NCI-H446 treated with DMSO at 0.1 percent for 48 hours (cell line): ENCODE measurements at regions not wholly inside any gene's neighbourhood (a gene's known extent, or its start where the extent isn't known, plus 50 kb on each side); places are given as distances from the start of the nearest gene placed in this dataset.

Experiments
- DNase-seq: peaks from one replicate; lab custom pipeline; 2025; lab: John Stamatoyannopoulos, UW

DNA sequence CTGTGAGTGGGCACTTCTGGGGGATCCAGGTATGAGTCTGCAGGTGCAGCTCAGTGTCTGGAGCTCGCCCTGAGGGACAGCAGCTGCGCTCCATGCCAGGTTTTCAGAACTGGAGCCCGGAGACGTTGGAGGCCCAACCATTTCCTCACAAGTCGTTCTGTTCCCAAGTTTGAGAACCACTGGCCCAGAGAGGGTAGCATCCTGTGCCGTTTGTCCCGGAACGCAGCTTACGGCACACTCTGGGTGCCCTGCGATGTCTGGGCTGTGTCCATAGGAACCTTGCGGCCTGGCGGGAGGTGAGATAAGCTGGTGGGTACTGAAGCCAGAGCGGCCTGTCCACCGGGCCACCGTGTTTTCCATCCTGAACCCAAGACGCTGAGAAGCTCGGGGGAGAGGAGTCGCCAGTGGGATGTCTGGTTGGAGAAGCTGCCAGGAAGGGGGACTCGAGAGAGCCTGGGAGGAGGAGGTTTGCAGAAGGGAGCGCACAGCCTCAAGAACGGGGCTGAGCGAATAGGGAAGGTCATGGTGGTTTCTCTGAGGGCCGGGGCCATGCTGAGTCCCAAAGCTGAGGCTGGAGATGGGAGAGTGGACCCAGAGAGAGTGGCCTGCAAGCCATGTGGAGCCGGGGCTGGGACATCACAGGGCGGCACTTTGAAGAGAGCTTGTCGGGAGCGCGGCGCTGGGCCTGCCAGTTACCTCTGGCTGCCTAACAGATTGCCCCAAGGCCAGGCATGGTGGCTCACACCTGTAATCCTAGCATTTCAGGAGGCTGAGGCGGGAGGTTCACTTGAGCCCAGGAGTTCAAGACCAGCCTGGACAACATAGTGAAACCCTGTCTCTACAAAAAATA, 211.0 kb upstream of the GSE1 start:
- DNase-seq = no peak

- DNase-seq = no peak
These were observed 210.0 kb upstream of the GSE1 start for GRCh38 chr16:85402910-85403692.

GRCh38 chr16:85403693-85404092, 209.4 kb upstream of the GSE1 start:
- no peak for DNase-seq

DNA sequence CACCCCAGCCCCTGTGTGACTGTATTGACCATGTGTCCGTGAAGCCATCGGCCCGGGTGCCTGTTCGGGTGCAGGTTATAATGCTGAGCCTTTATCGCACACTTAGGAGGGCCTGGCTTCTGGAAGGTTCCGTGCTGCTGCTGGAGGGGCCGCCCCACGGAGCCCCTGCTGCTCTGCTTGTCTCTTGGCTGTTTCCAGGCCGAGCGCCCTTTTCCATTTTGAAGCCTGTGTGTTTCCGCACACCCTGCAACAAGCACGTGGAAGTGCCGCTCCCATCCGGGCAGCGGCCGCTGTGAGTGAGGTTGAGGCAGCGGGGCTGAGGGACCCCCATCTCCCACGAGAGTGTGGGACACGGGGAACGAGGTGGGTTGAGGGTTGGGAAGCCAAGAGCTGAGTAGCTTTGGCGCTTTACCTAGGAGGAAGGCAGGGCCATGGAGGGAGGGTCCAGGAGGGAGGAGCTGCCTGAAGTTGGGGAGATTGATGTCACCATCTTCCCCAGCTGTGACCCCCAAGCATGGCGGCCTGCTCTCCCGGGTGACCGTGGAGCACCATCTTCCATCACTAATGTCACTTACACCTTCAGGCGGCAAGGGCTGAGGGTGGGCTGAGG, 200.1 kb upstream of the GSE1 start:
- DNase-seq = no peak

DNA sequence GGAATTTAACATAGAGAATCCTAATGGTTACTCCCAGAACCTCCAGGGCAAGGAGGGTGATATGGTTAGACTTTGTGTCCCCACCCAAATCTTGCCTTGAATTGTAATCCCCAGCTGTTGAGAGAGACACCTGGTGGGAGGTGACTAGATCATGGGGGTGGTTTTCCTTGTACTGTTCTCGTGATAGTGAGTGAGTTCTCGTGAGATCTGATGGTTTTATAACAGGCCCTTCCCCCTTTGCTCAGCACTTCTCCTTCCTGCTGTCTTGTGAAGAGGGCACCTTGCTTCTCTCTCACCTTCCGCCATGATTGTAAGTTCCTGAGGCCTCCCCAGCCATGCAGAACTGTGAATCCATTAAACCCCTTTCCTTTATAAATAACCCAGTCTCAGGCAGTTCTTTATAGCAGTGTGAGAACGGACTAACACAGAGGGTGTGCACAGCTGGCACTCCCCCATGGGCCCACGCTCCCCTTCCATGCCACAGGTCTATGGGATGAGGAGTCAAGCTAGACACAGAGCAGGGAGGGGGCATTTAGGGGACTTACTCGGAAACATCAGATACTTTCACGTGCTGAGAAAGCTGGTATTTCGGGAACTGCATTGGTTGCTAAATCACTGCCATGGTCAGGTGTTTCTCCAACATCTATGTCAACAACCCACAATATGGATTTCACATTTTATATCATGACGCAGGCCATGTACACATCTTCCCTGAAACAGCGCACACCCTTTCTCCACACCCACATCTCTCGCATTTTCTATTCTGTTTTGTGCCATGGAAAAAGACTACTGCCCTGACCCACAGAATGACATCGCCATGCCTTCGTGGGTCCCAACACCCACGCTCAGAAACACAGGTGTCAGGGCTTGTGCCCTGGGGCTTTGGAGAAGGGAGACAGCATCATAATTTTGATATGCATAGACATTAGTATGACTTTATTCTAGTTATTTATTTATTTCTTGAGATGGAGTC, 199.1 kb upstream of the GSE1 start:
- DNase-seq = no peak

DNA sequence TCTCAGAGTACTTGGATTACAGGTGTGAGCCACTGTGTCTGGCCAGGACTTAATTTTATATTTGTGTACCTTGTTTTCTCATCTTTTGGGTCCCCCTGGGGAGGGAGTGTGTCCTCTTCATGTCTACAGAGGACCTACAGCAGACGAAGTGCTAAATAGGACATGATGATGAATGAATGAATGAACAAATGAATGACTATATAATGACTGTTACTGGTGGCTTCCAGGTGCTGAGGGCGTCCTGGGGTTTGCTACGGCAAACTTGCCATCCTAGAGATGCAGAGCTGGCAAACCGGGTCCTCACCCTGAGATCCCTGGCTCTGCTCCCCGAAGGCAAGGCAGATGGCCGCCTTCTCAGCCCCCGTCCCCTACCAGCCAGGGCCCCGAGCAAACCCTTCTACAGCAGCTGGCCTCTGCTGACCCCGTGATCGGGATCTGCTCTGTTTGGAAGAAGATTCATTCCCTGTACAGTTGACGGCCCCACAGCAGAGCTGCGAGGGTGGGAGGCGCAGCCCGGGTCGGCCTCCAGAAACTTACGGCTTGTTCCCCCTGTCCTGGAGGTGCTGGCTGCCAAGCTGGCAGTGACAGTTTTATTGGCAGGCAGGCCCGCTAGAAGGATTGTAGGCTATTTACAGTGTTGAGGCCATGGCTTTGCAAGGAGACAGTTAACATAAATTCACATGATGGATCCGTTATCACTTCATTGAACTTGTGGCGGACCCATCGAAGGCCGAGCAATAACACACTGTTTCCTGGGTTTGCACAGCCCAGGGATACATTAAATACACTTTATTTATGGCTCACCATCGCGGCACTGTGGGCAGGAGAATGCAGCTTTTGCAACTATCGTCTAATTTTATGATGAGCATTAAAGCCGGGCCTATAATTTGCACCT, 197.7 kb upstream of the GSE1 start:
- DNase-seq = peak; percentile 56

DNA sequence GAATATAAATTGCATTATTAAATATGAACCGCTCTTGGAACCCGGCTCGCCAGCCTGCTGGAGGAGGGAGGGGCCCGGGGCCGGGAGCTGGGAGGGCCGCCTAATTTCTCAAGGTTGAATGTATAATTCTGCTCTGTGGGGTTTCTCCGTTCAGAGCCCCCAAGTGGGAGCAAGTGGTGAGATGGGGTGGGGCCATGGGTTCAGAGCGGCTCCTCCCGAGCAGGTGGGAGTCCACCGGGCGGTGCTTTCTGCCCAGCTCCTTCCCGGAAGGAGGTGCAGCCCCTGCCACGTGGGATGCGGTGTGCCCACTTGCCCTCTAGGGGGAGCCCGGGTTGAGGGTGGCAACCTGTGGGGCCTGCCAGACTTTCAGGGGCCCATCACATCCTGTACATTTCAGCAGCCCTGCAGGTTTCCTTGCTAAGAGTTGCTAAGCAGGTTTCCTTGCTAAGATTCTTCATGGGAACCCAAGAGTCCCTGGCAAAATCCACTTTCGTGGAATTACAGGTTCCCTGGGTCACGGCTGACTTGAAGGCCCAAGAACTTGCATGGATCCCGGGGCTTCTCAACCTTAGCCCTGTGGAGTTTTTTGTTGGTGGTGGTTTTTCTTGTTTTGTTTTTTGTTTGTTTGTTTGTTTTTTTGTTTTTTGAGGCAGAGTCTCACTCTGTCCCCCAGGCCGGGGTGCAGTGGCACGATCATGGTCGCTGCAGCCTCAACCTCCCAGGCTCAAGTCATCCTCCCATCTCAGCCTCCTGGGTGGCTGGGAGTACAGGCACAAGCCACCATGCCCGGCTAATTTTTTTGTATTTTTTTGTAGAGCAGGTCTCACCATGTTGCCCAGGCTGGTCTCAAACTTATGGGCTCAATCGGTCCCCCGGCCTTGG, 196.7 kb upstream of the GSE1 start:
- no peak for DNase-seq

GRCh38 chr16:85417156-85417860, 195.8 kb upstream of the GSE1 start:
- DNase-seq = no peak

DNA sequence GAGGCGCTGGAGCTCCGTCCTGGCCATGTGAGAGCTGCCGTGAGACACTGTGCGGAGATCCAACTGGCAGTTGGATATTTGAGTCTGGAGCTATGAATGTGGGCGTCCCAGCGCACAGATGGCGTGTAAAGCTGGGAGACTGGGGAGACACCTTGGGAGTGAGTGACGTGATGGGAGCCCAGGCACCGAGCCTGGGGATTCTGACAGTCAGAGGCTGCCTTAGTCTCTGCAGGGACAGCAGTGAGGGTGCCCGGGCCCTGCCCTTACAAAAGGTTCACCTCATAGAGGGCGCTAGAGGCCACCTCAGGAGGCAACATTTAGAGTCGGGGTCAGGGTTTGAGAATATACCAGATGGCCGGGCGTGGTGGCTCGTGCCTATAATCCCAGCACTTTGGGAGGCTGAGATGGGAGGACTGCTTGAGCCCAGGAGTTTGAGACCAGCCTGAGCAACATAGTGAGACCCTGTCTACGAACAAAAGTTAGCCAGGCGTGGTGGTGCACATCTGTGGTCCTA, 194.1 kb upstream of the GSE1 start:
- peak; percentile 49 for DNase-seq

GRCh38 chr16:85419503-85420408, 193.4 kb upstream of the GSE1 start:
- no peak for DNase-seq

GRCh38 chr16:85420501-85421337, 192.4 kb upstream of the GSE1 start:
- no peak for DNase-seq

GRCh38 chr16:85421338-85422195, 191.6 kb upstream of the GSE1 start:
- no peak for DNase-seq

DNA sequence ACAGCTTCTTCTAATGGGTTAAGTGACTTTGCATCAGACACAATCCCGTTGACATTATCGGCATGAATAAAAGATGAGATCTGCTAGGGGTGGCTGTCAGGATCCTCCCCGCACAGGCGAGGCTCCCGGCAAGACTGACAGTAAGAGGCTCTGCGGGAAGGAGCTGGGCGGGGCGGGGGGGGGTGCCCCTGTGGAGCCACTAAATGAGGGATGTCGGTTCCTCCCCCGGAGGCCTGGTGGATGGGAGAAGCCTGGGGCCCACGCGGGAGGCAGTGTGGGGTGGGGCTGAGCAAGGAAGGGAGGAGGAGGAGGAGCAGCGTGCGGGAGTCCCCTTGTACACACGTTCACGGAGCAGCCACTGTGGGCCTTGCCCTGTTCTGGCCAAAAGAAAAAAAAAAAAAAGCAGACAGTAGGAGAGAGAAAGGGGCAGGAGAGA, 190.9 kb upstream of the GSE1 start:
- no peak for DNase-seq

- no peak for DNase-seq
These were observed 190.2 kb upstream of the GSE1 start for GRCh38 chr16:85422632-85423550.

GRCh38 chr16:85423631-85424030, 189.5 kb upstream of the GSE1 start:
- DNase-seq = no peak
